ENCODE measurements at regions not wholly inside any gene's neighbourhood (a gene's known extent, or its start where the extent isn't known, plus 50 kb on each side); places are given as distances from the start of the nearest gene placed in this dataset.
A peak's percentile ranks its signal among the peaks of the same experiment; 100 is the strongest.

DNA sequence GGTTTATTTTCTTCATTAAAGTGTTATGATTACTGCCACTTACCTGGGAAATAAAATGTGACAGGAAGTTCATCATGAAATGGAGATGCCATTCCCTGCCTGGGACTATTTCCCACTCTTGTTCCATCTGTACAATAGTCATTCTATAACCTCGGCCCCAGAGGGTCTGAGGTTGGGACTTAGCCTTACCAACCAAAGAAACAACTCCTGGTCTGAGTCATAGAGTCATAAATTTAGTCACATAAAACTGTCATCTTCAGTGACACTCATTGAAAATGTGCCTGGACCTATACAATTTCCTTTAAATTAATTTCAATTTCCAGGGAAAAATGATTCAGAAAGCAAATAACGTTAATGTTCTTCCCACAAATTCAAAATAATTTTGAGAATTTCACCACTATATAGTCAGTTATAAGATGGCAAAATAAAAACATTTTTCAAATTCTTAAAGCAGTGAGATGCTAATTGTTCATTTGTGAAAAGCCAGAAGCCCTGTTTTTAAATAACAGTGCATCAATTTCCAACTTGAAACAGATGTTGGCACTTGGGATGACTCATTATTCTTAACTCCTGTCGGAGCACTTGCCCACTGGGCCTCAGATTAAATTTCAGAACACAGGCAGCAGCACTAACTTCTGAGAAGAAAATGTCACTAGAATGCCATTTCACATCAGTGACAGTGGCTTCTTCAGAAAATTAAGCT, 201.2 kb upstream of the SMLR1 start (continued):
- peak; percentile 73 for TF ChIP-seq MEIS2 (IDR thresholded peaks at IDR 0.05; ENCODE audit: partially characterized antibody)
- TF ChIP-seq STAT5B (CRISPR knock-in tag; IDR thresholded peaks at IDR 0.05) = no peak
- TF ChIP-seq ZNF212 (CRISPR knock-in tag; IDR thresholded peaks at IDR 0.05) = no peak
- TF ChIP-seq, protein P1, sequence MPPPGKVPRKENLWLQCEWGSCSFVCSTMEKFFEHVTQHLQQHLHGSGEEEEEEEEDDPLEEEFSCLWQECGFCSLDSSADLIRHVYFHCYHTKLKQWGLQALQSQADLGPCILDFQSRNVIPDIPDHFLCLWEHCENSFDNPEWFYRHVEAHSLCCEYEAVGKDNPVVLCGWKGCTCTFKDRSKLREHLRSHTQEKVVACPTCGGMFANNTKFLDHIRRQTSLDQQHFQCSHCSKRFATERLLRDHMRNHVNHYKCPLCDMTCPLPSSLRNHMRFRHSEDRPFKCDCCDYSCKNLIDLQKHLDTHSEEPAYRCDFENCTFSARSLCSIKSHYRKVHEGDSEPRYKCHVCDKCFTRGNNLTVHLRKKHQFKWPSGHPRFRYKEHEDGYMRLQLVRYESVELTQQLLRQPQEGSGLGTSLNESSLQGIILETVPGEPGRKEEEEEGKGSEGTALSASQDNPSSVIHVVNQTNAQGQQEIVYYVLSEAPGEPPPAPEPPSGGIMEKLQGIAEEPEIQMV (tag; conservative IDR thresholded peaks at IDR 0.05; ENCODE audit: low read depth) = no peak
- TF ChIP-seq, protein P2, sequence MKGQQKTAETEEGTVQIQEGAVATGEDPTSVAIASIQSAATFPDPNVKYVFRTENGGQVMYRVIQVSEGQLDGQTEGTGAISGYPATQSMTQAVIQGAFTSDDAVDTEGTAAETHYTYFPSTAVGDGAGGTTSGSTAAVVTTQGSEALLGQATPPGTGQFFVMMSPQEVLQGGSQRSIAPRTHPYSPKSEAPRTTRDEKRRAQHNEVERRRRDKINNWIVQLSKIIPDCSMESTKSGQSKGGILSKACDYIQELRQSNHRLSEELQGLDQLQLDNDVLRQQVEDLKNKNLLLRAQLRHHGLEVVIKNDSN (CRISPR knock-in tag; IDR thresholded peaks at IDR 0.05) = no peak
- no peak for TF ChIP-seq MTF1 (CRISPR knock-in tag; IDR thresholded peaks at IDR 0.05; ENCODE audit: borderline replicate concordance)
- no peak for TF ChIP-seq NFE2 (IDR thresholded peaks at IDR 0.05; ENCODE audit: low read depth)
- TF ChIP-seq EWSR1 (IDR thresholded peaks at IDR 0.05; ENCODE audit: borderline replicate concordance, low read depth, partially characterized antibody) = no peak
- no peak for TF ChIP-seq XRCC3 (IDR thresholded peaks at IDR 0.05)
- TF ChIP-seq JUND (IDR thresholded peaks at IDR 0.05; ENCODE audit: borderline replicate concordance, low read depth, low read length) = no peak
- peak; percentile 41; the same call in 1 of the 3 replicates for TF ChIP-seq JUND (tag; IDR thresholded peaks at IDR 0.05; ENCODE audit: borderline replicate concordance, low read depth, low read length)
- no peak for TF ChIP-seq RAD51 (IDR thresholded peaks at IDR 0.05; ENCODE audit: borderline replicate concordance, low read depth)
- TF ChIP-seq, protein P3, sequence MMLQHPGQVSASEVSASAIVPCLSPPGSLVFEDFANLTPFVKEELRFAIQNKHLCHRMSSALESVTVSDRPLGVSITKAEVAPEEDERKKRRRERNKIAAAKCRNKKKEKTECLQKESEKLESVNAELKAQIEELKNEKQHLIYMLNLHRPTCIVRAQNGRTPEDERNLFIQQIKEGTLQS (IDR thresholded peaks at IDR 0.05) = 0 out of 2 replicates have a peak, but pooled peaks have one; percentile 31
- TF ChIP-seq, protein P3 (CRISPR knock-in tag; conservative IDR thresholded peaks at IDR 0.05) = no peak
- TF ChIP-seq, protein P4, sequence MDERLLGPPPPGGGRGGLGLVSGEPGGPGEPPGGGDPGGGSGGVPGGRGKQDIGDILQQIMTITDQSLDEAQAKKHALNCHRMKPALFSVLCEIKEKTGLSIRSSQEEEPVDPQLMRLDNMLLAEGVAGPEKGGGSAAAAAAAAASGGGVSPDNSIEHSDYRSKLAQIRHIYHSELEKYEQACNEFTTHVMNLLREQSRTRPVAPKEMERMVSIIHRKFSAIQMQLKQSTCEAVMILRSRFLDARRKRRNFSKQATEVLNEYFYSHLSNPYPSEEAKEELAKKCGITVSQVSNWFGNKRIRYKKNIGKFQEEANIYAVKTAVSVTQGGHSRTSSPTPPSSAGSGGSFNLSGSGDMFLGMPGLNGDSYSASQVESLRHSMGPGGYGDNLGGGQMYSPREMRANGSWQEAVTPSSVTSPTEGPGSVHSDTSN (CRISPR knock-in tag; IDR thresholded peaks at IDR 0.05; ENCODE audit: low read depth) = no peak
- TF ChIP-seq, protein P4 (tag; conservative IDR thresholded peaks at IDR 0.05; ENCODE audit: low read depth) = peak; percentile 41; the same call in 1 of the 2 replicates
- TF ChIP-seq ZNF140 (CRISPR knock-in tag; IDR thresholded peaks at IDR 0.05) = no peak
- TF ChIP-seq MAFK (IDR thresholded peaks at IDR 0.05; ENCODE audit: low read length) = no peak
- no peak for TF ChIP-seq PML (IDR thresholded peaks at IDR 0.05; ENCODE audit: low read length)
- TF ChIP-seq, protein P5, sequence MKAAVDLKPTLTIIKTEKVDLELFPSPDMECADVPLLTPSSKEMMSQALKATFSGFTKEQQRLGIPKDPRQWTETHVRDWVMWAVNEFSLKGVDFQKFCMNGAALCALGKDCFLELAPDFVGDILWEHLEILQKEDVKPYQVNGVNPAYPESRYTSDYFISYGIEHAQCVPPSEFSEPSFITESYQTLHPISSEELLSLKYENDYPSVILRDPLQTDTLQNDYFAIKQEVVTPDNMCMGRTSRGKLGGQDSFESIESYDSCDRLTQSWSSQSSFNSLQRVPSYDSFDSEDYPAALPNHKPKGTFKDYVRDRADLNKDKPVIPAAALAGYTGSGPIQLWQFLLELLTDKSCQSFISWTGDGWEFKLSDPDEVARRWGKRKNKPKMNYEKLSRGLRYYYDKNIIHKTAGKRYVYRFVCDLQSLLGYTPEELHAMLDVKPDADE (conservative IDR thresholded peaks at IDR 0.05; ENCODE audit: control insufficient read depth, low read depth, low read length) = no peak
- TF ChIP-seq BRF1 (IDR thresholded peaks at IDR 0.05; ENCODE audit: borderline replicate concordance, extremely low read depth, insufficient read length) = no peak
